GM19467 (cell line): ENCODE measurements at regions not wholly inside any gene's neighbourhood (a gene's known extent, or its start where the extent isn't known, plus 50 kb on each side); places are given as distances from the start of the nearest gene placed in this dataset.
"Not testable (repeated sequence)": the region's sequence is repeated elsewhere in the genome, so short reads cannot be mapped to it uniquely, and the experiment has no call there.

Experiments used
- ATAC-seq: cut with Tn5 transposase; IDR thresholded peaks from one replicate; pipeline ENCODE4 v1.9.1; 2021; ENCODE audit warnings: mild to moderate bottlenecking, moderate library complexity; ENCODE audit not compliant: unreplicated experiment

DNA sequence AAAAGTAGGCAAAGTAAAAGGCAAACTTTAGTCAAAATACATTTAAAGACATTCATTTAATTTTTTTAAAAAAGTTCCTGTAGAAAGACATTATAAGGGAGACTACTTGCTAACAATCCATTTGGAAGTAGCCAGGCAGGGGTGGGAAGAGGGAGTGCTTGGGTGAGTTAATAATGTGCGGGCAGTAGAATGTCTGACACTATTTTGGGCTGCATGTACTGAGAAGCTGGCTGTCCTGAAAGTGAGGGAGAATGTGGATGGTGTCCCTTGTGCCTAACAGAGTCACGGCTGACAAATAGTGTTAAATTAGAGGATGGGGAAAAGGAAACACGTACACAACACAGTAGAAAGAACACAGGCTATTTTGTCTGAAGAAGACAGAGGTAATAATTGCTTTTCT is 142.5 kb downstream of the LCA5 start:
- ATAC-seq: no peak

DNA sequence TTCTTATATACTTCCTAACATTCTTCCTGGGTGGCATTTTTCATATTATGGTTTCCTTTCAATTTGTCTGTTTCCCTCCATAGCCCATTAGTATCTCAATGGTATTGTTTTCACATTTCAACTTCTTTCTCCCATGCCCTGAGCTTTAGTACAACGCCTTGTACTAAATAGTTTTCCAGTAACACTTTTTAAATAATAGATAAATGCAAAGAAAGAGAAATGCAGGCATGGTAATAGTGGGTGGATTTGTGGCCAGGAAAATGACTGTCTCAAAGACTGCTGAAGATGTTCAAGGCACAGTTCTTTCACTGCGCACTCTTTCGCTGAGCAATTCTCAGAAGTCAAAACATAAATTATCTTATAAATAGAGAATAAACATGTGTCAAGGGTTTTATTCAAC is 145.1 kb downstream of the LCA5 start:
- ATAC-seq: no peak

DNA sequence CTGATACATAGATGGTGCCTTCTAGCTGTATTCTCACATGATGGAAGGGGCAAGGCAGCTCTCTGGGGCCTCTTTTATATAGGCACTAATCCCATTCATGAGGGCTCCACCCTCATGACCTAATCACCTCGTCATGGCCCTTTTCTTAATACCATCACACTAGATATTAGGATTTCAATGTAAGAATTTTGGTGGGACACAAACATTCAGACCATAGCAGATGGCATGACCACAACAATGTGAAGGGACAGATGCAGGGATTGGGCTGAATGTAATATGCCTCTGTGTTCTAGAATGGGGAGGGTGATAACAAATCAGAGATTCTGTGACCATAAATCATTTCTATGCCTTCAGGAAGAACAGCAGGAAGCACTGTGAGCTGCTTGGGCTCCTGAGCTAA is 145.8 kb downstream of the LCA5 start:
- ATAC-seq: no peak

DNA sequence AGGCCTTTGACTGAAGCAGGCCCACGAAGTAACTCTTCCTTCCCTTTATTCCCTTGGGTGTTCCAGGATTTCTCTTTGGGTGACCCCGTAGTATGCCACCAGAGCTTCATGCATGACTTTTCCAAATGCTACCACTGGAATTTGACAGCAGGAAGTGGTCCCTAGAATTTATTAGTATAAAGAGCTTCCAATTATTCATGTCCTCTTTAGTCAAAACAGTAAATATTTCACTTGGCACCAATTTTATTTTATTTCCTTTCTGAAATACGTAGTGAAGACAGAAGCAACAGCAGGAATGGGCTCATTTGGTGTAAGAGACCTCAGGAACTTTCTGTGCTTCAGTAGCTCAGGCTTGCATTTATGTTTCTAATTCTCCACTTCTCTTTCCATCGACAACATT is 151.3 kb downstream of the LCA5 start:
- ATAC-seq: no peak

DNA sequence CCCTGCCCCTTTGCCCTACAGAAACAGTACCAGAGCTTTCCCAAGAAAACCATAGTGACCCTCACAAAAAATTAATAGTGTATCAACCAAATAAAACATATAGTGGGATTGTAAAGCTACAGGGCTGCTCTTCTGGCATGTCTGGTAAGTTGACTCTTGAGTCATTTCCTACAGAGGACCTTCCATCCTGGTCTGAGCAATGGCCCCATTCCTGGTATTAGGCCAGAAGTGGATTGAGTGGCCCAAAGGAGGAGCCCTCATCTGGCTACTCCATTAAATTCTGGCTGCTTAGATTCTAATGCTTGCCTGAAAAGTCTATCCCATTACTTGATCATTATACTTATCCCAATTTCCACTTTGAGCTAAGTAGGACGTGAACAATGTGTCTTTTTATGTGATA is 150.9 kb upstream of the HMGN3 start:
- ATAC-seq: no peak

DNA sequence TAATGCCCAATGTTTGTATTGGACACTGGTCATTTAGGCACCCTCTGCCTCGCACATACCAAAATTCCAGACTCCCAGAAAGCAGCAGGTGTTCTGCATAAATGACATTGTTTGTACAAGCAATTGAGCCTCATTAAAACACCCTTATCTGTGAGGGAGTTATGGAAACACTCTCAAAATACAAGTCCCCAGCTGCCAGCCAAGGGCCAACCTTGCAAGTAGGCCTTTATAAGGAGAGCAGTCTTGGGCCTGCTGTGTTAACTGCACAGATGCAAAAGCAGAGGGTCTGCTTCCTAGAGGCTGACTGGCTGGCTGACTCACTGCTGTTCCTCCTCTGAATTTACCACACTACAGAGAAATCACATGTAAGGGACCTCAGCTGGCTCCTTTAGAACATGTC is 150.4 kb upstream of the HMGN3 start:
- ATAC-seq: no peak

DNA sequence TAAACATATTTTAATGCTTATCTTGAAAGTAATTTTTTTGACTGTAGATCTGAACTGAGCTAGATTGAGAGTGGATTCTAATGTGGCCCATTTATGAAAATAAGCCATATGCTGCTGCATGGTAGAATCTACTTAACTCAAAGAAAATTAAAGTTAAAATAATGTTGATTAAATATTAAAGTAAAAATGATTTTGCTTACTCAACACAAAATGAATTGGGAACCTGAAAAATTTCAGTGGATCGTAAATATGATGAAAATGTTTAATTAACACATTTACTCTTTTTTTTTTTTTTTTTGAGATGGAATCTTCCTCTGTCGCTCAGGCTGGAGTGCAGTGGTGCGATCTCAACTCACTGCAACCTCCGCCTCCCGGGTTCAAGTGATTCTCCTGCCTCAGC is 144.5 kb upstream of the HMGN3 start:
- no peak for ATAC-seq

DNA sequence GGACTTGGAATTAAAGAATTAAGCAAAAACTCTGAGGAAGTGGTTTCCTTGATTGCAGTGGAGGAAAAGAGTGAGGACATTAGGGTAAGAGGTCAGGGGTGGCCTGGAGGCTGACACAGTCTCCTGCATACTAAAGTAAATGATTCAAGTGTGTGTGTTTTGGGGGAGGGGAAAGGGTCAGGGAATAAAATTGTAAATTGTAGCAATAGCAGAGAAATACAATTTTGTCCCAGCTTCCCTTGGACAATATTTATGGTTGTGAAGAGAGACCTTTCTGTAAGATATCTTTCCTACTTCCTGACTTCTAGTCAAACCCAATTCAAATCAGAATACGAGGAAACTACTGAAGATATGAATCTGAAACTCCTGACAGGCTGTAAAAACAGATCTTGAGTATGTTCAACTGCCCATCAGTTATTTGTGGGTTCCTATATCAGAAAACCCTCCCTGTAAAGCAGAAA is 143.4 kb upstream of the HMGN3 start:
- ATAC-seq: no peak

DNA sequence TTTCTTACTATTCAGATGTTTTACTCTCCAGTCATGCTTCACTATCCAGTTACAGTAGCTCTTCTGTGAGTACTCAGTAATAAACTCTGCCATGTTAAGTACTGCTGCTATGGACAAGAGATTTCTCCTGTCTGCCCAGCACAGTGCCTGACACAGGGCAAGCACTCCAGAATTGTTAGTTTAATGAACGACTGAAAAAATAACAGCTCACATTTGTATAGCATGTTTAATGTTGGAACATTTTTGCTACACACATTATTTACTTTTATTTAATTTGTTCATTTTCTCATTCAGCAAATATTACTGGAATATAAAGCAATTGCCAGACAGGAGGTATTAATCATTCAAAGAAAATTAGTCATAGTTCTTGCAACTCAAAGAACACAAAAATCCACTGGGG is 142.6 kb upstream of the HMGN3 start:
- ATAC-seq: no peak

DNA sequence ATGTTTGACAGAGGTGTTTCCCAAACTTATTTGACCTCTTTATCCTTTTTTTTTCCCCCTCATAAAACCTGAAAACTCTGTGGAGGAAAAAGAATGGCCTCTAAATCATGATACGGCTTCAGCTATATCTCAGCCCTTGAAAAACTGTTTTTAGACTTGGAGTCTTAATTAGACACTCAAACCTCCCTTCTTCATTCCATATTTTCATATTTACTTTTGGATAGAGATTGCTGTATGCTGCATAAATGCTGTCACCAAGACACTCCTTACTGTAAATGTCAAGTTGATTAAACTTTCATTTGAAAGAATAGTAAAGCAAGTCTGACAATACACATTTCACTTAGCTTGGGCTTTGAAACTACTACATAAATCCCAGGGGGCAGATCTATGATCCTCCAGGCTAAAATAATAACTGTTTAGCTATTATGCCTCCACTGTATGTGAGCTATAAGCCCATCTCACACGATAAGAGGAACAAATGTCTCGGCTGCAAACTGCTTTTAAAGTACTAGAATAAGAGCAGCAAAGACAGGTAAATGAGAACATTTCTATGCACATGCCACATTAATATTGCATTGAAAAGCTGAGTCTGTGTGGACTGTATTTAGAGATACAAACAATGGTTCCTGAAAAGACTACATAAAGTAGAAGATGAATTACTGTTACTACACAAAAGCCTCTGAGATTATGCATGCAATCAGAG is 141.3 kb upstream of the HMGN3 start:
- ATAC-seq: no peak

DNA sequence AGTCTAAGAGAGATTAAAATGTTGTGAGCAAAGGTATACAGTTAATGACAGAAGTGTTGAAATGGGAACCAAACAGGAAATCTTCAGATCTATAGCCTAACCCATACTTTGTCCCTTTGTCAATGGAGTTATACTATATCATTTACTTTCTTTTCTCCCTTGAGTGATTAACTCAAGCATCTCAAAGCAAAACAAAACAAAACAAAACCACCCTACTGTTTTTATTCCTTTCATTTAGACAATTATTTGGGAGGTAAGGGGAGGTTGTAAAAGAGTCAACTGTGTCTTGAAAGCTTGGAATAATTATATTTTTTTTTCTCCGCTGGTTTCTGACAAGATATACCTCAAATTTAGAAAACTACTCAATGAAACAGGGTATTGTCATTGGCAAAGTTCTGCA is 139.8 kb upstream of the HMGN3 start:
- ATAC-seq: no peak

DNA sequence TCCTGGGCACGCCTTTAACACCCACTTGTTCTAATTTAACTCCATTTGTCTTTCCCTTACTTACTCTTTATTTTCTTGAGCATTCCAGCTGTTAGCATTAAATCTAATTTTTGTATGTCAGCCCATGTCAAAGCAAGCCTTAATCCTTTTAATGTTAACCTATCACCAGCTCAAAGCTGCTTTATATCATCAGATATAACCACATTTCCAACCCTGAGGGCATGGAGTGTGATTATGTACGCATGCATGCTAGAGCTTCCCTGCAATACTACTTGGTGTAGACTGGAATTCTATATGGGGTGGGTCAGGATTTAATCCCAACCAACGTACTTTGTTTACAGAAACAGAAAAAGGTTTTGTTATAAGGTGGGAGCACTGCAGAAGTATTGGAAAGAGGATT is 139.4 kb upstream of the HMGN3 start:
- ATAC-seq: no peak

DNA sequence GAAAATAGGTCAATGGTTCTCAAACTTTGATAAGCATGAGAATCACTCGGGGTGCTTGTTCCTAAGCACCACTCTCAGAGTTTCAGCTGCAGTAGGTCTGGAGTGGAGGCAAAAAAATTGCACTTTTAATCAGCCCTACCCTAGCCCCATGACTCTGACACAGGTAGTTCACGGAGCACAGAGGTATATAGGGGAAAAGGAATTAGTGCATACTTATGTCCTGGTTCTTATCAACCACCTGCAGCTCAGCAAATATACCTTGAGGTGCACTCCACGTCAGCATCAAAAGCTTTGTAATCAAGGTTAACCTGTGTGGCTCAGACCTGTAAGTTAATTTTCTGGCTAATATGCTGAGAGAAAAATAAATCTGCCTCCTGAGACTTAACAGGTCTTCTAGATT is 138.8 kb upstream of the HMGN3 start:
- no peak for ATAC-seq

DNA sequence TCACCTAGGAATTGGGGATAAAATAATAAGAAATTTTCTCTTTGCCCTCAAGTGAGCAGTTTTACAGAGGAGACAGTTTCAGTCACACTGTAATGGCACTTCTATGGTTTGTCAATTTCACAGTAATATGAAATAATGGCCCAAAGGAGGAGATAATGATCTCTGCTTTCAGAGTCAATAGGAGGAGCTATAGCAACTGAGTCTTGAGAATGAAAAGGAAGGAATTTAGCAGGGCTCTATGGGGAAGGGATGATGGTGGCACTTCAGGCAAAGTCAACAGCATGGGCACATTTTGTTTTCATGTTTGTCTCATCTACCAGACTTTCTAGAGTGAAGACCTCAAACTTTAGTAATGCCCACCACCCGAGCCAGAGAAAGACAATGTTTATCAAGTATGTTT is 138.3 kb upstream of the HMGN3 start:
- no peak for ATAC-seq

DNA sequence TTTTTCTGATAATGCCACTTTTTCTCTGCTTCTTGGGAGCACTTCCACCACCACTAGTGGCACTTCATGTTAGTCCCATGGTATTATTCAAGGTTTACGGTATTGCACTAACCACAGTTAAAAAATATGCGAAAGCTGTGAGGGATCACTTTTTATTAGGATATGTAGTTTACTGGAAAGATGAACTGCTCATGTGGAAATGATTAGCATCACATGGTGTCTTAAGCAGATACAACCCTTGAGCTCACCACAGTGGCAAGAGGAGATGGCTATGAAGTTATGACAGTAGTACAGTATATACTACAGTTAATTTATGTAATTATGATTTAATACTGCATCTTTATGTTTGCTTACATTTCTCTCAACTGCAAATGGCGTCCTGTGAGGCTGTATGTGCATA is 134.5 kb upstream of the HMGN3 start:
- no peak for ATAC-seq

DNA sequence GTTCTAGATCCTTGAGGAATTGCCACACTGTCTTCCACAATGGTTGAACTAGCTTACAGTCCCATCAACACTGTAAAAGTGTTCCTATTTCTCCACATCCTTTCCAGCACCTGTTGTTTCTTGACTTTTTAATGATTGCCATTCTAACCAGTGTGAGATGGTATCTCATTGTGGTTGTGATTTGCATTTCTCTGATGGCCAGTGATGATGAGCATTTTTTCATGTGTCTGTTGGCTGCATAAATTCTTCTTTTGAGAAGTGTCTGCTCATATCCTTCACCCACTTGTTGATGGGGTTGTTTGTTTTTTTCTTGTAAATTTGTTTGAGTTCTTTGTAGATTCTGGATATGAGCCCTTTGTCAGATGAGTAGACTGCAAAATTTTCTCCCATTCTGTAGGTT is 129.0 kb upstream of the HMGN3 start:
- ATAC-seq: not testable (repeated sequence)

DNA sequence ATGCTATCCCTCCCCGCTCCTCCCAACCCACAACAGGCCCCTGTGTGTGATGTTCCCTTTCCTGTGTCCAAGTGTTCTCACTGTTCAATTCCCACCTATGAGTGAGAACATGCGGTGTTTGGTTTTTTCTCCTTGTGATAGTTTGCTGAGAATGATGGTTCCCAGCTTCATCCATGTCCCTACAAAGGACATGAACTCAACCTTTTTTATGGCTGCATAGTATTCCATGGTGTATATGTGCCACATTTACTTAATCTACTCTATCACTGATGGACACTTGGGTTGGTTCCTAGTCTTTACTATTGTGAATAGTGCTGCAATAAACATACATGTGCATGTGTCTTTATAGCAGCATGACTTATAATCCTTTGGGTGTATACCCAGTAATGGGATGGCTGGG is 126.6 kb upstream of the HMGN3 start:
- ATAC-seq: not testable (repeated sequence)

DNA sequence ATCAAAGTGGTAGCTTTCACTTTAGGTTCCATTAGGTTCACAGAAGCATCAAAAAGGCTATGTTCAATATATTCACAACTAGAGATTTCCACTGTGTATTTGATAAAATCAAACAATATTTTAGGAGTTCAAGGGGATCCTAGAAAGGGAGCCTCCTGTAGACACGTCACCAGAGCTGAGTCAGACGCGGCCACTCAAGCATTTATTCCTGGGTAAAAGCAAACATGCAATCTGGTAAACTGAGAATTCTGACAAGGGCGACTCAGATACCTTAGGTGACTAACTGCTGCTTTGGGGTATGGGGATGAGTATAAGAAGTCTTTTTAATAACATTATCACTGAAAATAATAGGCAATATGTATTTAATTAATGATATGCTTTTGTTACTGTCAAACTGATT is 118.7 kb upstream of the HMGN3 start:
- ATAC-seq: no peak

DNA sequence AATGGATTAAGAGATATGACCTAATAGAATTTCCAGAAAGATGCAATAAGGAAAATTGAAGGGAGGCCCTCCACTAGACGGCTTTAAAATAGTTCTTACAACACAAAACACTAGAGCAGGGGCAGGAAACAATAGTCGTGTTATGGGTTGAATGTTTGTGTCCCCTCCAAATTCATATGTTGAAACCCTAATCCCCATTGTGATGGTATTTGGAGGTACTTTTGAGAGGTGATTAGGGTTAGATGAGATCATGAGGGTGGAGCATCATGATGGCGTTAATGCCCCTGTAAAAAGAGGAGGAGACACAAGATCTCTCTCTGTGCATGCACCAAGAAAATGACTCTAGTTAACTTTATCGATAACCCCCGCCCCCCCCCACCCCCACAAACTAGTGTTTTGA is 104.0 kb upstream of the HMGN3 start:
- ATAC-seq: no peak

DNA sequence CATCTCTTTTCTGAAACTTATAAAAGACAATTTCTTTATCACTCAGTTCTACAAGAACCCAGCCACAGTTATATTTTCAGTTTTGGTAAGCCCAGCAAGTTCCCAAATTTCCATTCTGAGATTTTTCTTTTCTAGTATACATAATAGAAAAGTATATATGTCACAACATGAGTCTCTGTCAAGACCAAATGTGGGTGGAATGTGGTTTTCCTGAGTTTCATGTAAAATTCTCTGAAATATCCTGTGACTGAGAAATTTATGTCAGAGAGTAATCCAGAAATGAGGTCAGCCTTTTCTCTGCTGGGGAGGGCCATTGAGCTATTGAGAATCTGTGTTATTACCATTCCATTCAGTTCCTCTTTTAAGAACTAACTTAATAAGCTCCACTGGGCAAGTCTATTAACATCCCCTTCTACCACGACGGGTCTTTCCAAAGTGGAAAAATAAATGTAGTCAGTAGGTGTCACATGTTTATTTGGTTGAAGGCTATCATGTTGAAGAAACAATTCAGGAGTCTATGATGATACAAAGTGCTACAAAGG is 100.7 kb upstream of the HMGN3 start:
- peak; percentile 88 for ATAC-seq

DNA sequence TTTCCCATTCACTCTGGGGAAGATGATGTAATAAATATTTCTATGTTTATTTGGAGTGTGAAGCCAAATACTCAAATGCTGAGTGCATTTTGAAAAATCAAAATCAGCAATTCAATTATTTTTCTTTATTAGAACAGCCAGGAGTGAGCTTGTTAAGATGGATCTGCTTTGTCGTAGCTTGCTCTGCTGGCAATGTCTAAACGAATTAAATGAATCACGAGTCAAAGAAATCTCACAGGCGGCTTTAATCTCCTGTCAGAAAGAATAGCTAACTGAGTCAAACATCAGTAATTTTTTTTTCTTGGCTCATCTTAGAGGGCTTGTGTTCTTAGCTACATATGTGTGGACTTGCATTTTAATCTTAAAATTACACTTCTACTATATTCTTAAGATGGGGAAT is 100.2 kb upstream of the HMGN3 start:
- ATAC-seq: no peak

DNA sequence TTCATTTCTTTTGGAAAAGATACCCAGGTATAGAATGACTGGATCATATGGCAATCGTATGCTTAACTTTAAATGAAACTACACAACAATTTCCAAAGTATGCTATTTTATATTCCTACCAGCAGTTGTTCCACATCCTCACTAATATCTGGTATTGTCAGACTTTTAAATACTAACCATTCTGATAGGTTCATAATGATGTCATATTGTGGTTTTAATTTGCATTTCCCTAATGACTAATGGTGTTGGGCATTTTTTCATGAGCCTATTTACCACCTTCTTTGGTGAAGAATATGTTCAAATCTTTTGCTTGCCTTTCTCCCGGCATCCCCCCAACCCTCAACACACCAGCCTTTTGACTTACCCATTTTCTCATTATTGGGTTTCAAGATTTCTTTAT is 96.2 kb upstream of the HMGN3 start:
- ATAC-seq: no peak

DNA sequence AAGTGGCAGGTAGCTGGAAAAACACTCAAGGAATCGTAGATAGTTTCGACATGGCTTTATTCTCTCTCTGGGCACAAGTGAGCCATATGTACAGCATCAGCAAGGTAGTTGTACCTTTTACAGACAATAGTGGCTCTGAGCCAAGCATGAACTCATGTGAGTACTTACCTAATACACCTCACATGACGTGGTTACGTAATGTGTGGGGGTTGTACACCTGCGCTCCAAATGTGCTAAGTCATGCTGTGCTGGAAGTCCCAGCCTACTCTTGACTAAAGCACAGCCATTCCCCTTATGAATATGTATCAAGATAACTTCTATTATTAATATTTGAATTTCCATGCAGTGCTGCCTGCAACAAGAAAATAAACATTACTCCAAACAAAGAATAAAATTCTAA is 78.8 kb upstream of the HMGN3 start:
- ATAC-seq: no peak
